H1 (cell line): ENCODE measurements at regions not wholly inside any gene's neighbourhood (a gene's known extent, or its start where the extent isn't known, plus 50 kb on each side); places are given as distances from the start of the nearest gene placed in this dataset.

Experiments used
- RXRA ChIP-seq: IDR thresholded peaks from 2 replicates; pipeline ENCODE4 v1.6.1; 2011; ENCODE audit warnings: low read depth, mild to moderate bottlenecking, low read length, moderate library complexity; ENCODE audit not compliant: insufficient read depth
- TEAD4 ChIP-seq: IDR thresholded peaks from 2 replicates; pipeline ENCODE4 v1.6.1; 2012; ENCODE audit warnings: low read depth, low read length, inconsistent platforms, mixed read lengths

DNA sequence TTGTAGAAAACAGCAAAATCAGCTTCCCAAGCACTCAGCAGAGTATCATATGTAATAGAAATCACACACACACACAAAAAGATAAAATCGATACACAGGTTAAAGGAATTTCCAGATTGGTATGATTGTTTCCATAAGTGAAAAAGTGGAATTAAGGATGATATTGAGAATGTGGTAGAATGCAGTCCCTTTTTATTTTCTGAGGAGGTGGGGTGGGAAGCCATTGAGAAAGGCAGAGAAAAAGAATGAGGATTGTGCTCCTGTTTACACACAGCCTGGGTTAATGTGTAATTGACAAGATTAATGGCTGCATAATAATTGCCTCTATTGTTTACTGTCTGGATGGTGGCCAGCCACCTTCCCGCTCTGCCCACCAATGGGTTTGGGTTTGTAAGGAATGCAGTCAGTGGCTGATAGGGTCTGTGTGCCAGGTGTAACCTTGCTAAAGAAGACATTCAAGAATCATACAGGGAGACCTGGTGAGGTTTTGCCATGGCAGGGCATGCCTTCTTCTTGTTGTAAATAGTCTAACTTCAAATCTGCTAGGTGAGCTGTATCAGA is 177.2 kb upstream of the MAP3K1 start (continued):
- no peak for TF ChIP-seq RXRA
- TF ChIP-seq TEAD4: no peak
- TF ChIP-seq, all 59 proteins: peak for 0
